Ovary (tissue), 3 donors: ENCODE measurements at regions not wholly inside any gene's neighbourhood (a gene's known extent, or its start where the extent isn't known, plus 50 kb on each side); places are given as distances from the start of the nearest gene placed in this dataset.

ENCODE experiments used
- CTCF ChIP-seq, 3 donors: fragments of 450-650 bp in 2 of 3; fragments of 200-600 bp in 1 of 3; IDR thresholded peaks; one replicate each; pipeline versions ENCODE4 v1.5.1 to v1.8.0; 2016 to 2022; ENCODE audit warnings: antibody characterized with exemption in 3 of 3, mild to moderate bottlenecking in 1 of 3
- EP300 ChIP-seq: sonication (generic); formaldehyde crosslinking; IDR thresholded peaks from one replicate; pipeline ENCODE4 v1.6.1; 2017; ENCODE audit warnings: antibody characterized with exemption
- POLR2A ChIP-seq: fragments of 450-650 bp; IDR thresholded peaks from one replicate; pipeline ENCODE4 v1.6.1; 2017; ENCODE audit warnings: antibody characterized with exemption, mild to moderate bottlenecking, moderate library complexity
- donor health status: DM: no; HTN: no; CAD: no.

DNA sequence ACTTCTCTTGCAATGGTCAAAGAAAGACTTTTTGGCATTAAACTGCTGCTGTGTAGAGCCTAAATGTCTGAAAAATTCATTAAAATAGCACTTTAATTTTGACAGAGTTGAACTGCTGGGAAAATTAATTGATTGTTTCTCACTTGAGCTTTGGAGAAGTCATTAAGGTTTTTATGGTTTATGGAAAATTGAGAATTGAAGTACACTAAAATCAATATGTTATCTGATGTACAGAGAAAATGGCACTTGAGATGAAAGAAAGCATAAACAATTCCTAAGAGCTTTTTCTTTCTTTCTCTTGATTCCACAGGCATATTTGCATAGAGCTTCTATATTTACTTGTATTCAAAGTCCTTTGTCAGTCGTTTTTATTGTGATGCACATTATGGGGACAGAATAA lies 188.5 kb upstream of the CAND1 start:
- no peak for TF ChIP-seq POLR2A
- no peak for TF ChIP-seq EP300
- no peak for TF ChIP-seq CTCF (IDR thresholded peaks at IDR 0.05)
